H9 (cell line): ENCODE measurements at regions not wholly inside any gene's neighbourhood (a gene's known extent, or its start where the extent isn't known, plus 50 kb on each side); places are given as distances from the start of the nearest gene placed in this dataset.

ENCODE experiments used
- DNase-seq: peaks from one replicate; pipeline ENCODE4 v3.0.0-alpha.2; 2017
- H2AFZ ChIP-seq: one replicate; pipeline ENCODE4 v1.6.1; 2013; ENCODE audit warnings: mild to moderate bottlenecking, low read length, control low read depth, moderate library complexity
- H2AK5ac ChIP-seq: 2 replicates; pipeline ENCODE4 v1.6.1; 2013; ENCODE audit warnings: low read length, control low read depth, mixed read lengths; ENCODE audit not compliant: insufficient read length
- H2BK120ac ChIP-seq: one replicate; pipeline ENCODE4 v1.6.1; 2013; ENCODE audit warnings: low read depth, mild to moderate bottlenecking, low read length, control low read depth, inconsistent platforms; ENCODE audit not compliant: poor library complexity, severe bottlenecking
- H2BK12ac ChIP-seq: 2 replicates; pipeline ENCODE4 v1.6.1; 2013; ENCODE audit warnings: low read length, control low read depth, mixed read lengths, low read depth; ENCODE audit not compliant: insufficient read length
- H2BK15ac ChIP-seq: 2 replicates; pipeline ENCODE4 v1.6.1; 2013; ENCODE audit warnings: low read depth, low read length, control low read depth
- H2BK20ac ChIP-seq: one replicate; pipeline ENCODE4 v1.6.1; 2013; ENCODE audit warnings: low read depth, mild to moderate bottlenecking, low read length, control low read depth, inconsistent platforms; ENCODE audit not compliant: poor library complexity, severe bottlenecking
- H2BK5ac ChIP-seq: 2 replicates; pipeline ENCODE4 v1.6.1; 2013; ENCODE audit warnings: low read length, control low read depth, mixed read lengths; ENCODE audit not compliant: insufficient read length
- H3K14ac ChIP-seq: 2 replicates; pipeline ENCODE4 v1.6.1; 2013; ENCODE audit warnings: low read length, control low read depth; ENCODE audit not compliant: insufficient read depth
- H3K18ac ChIP-seq: 2 replicates; pipeline ENCODE4 v1.6.1; 2013; ENCODE audit warnings: low read depth, mild to moderate bottlenecking, mixed read lengths, low read length, control low read depth; ENCODE audit not compliant: insufficient read length
- H3K23ac ChIP-seq: 2 replicates; pipeline ENCODE4 v1.6.1; 2013; ENCODE audit warnings: low read length, control low read depth, mixed read lengths, low read depth; ENCODE audit not compliant: insufficient read length
- H3K23me2 ChIP-seq: 2 replicates; pipeline ENCODE4 v1.6.1; 2013; ENCODE audit warnings: low read depth, mild to moderate bottlenecking, mixed read lengths, low read length, control low read depth; ENCODE audit not compliant: insufficient read length, poor library complexity, severe bottlenecking
- H3K27ac ChIP-seq: 2 replicates; pipeline ENCODE4 v1.5.1; 2013; ENCODE audit warnings: low read length, control low read depth, mixed read lengths, low read depth; ENCODE audit not compliant: insufficient read length
- H3K27me3 ChIP-seq: 2 replicates; pipeline ENCODE4 v1.6.1; 2013; ENCODE audit warnings: low read length, control low read depth, inconsistent platforms; ENCODE audit not compliant: insufficient read depth
- H3K4ac ChIP-seq: 2 replicates; pipeline ENCODE4 v1.6.1; 2013; ENCODE audit warnings: low read depth, mild to moderate bottlenecking, control low read depth, inconsistent platforms, low read length, moderate library complexity
- H3K4me1 ChIP-seq: 2 replicates; pipeline ENCODE4 v1.6.1; 2013; ENCODE audit warnings: low read length, control low read depth, inconsistent platforms; ENCODE audit not compliant: insufficient read depth
- H3K4me2 ChIP-seq: 2 replicates; pipeline ENCODE4 v1.6.1; 2013; ENCODE audit warnings: low read length, control low read depth, mixed read lengths; ENCODE audit not compliant: insufficient read length, insufficient read depth
- H3K56ac ChIP-seq: 2 replicates; pipeline ENCODE4 v1.6.1; 2013; ENCODE audit warnings: low read depth, mild to moderate bottlenecking, mixed read lengths, low read length, control low read depth; ENCODE audit not compliant: insufficient read length
- H3K79me1 ChIP-seq: 2 replicates; pipeline ENCODE4 v1.6.1; 2013; ENCODE audit warnings: low read depth, mild to moderate bottlenecking, moderate library complexity, low read length, control low read depth, inconsistent platforms; ENCODE audit not compliant: insufficient read depth, poor library complexity, severe bottlenecking
- H3K79me2 ChIP-seq: 2 replicates; pipeline ENCODE4 v1.6.1; 2013; ENCODE audit warnings: low read length, control low read depth, inconsistent platforms; ENCODE audit not compliant: insufficient read depth
- H3K9ac ChIP-seq: 2 replicates; pipeline ENCODE4 v1.6.1; 2013; ENCODE audit warnings: low read length, control low read depth, mixed read lengths; ENCODE audit not compliant: insufficient read length; ENCODE audit errors: extremely low read depth
- H3K9me3 ChIP-seq: one replicate; pipeline ENCODE4 v1.6.1; 2013; ENCODE audit warnings: low read depth, low read length, inconsistent platforms; ENCODE audit not compliant: control insufficient read depth
- H3T11ph ChIP-seq: one replicate; pipeline ENCODE4 v1.6.1; 2013; ENCODE audit warnings: mild to moderate bottlenecking, low read length, control low read depth, inconsistent platforms
- H4K20me1 ChIP-seq: one replicate; pipeline ENCODE4 v1.6.1; 2013; ENCODE audit not compliant: control insufficient read depth, insufficient read length, insufficient read depth
- H4K5ac ChIP-seq: 2 replicates; pipeline ENCODE4 v1.6.1; 2013; ENCODE audit warnings: low read depth, mild to moderate bottlenecking, mixed read lengths, low read length, control low read depth; ENCODE audit not compliant: insufficient read length
- H4K8ac ChIP-seq: replicated peaks from 2 replicates; pipeline ENCODE4 v1.6.1; 2013; ENCODE audit warnings: low read length, control low read depth, mixed read lengths, low read depth; ENCODE audit not compliant: insufficient read length
- H4K91ac ChIP-seq: 2 replicates; pipeline ENCODE4 v1.6.1; 2013; ENCODE audit warnings: low read depth, mild to moderate bottlenecking, moderate library complexity, mixed read lengths, low read length, control low read depth; ENCODE audit not compliant: insufficient read length
- H3K27ac Mint-ChIP-seq, 3 experiments: 2 replicates in 2 of 3; 3 replicates in 1 of 3; pipeline ENCODE4 v1.8.0; 2020 to 2021; ENCODE audit warnings: mixed read lengths in 3 of 3, mild to moderate bottlenecking in 1 of 3, moderate library complexity in 1 of 3
- H3K27me3 Mint-ChIP-seq: 2 replicates; pipeline ENCODE4 v1.8.0; 2021; ENCODE audit warnings: low read depth, mild to moderate bottlenecking, moderate library complexity, mixed read lengths
- H3K36me3 Mint-ChIP-seq, 3 experiments: 2 replicates in 2 of 3; 3 replicates in 1 of 3; pipeline ENCODE4 v1.8.0; 2020 to 2021; ENCODE audit warnings: low read depth in 3 of 3, mixed read lengths in 3 of 3; ENCODE audit not compliant: insufficient read depth in 1 of 3
- H3K4me1 Mint-ChIP-seq, 2 experiments: 2 replicates each; pipeline ENCODE4 v1.8.0; 2020; ENCODE audit warnings: mixed read lengths in 2 of 2
- H3K4me3 Mint-ChIP-seq, 2 experiments: 2 replicates in 1 of 2; 3 replicates in 1 of 2; pipeline ENCODE4 v1.8.0; 2020 to 2021; ENCODE audit warnings: mild to moderate bottlenecking in 2 of 2, mixed read lengths in 2 of 2, moderate library complexity in 1 of 2
- H3K9me3 Mint-ChIP-seq, 2 experiments: 2 replicates in 1 of 2; 3 replicates in 1 of 2; pipeline ENCODE4 v1.8.0; 2020; ENCODE audit warnings: mild to moderate bottlenecking in 2 of 2, mixed read lengths in 2 of 2, moderate library complexity in 1 of 2
- CTCF ChIP-seq: fragments of 200-600 bp; sonication (generic); conservative IDR thresholded peaks from 3 replicates; pipeline ENCODE4 v1.8.0; 2021; ENCODE audit warnings: antibody characterized with exemption, mild to moderate bottlenecking
- WGBS: extraction: QIAGEN DNeasy Blood & Tissue Kit; methylation state at CpG from one replicate; pipeline ENCODE4 v1.1.7; 2013; ENCODE audit warnings: missing lambda C conversion rate, low lambda C conversion rate, mixed read lengths; ENCODE audit not compliant: insufficient read length; ENCODE audit errors: extremely low coverage; 5-methylcytosine and 5-hydroxymethylcytosine counted together

DNA sequence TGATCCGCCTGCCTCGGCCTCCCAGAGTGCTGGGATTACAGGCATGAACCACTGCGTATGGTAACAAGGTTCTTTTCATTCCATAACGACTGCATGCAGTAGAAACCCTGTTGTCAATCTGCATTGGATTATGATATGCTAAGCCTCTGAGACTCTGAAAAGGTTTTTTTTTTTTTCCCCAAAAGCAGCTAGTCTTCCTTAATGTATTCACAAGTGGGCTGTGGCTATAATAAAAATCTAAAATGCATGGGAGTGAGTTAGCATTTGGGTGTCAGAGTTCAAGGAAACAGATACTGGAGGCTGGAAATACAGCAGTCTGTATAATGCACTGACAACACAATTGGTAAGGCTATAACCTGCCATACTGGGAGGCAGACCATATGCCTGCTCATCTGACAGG is 218.1 kb downstream of the NSUN3 start:
- H3K4me2 ChIP-seq, result no peak overlapping the region
- no peak overlapping the region for H2BK120ac ChIP-seq
- H3K79me2 ChIP-seq, result no peaks in the 10 kb centered on the region
- H3K9me3 ChIP-seq, result no peaks in the 10 kb centered on the region
- Mint-ChIP-seq H3K27me3 (no peaks in the 10 kb centered on the region; the same call in 1 of the 2 replicates), H3K27ac (no peak overlapping the region), H3K4me1 (peaks cover 0 to 5% of the 10 kb centered on the region in 2 experiments; a peak in 3 of 4 replicates), H3K4me3 (no peak overlapping the region), H3K9me3 (no peaks in the 10 kb centered on the region; a peak in 1 of 5 replicates), H3K36me3 (no peaks in the 10 kb centered on the region)
- H3K14ac ChIP-seq, result no peak overlapping the region
- H4K8ac ChIP-seq, result no peak overlapping the region
- no peak overlapping the region for H3K56ac ChIP-seq
- H3K18ac ChIP-seq, result no peak overlapping the region
- no peaks in the 10 kb centered on the region for H3K79me1 ChIP-seq
- H3K4me1 ChIP-seq, result no peaks in the 10 kb centered on the region; the same call in 1 of the 2 replicates
- H4K91ac ChIP-seq, result no peak overlapping the region
- no peak overlapping the region for H3T11ph ChIP-seq
- no peak overlapping the region for H3K23ac ChIP-seq
- no peak overlapping the region for H2AK5ac ChIP-seq
- H2BK20ac ChIP-seq, result no peak overlapping the region
- WGBS, result no CpG with 5 or more reads among the region's 4 CpGs
- no peak overlapping the region for H2AFZ ChIP-seq
- H2BK12ac ChIP-seq, result no peak overlapping the region
- no peak overlapping the region for H3K4ac ChIP-seq
- no peak overlapping the region for H2BK5ac ChIP-seq
- H3K27me3 ChIP-seq, result no peaks in the 10 kb centered on the region
- no peak overlapping the region for H3K9ac ChIP-seq
- no peak overlapping the region for H2BK15ac ChIP-seq
- H3K23me2 ChIP-seq, result no peaks in the 10 kb centered on the region
- H4K20me1 ChIP-seq, result no peaks in the 10 kb centered on the region
- no peak overlapping the region for H4K5ac ChIP-seq
- H3K27ac ChIP-seq, result no peak overlapping the region
- no peak for DNase-seq
- no peak for TF ChIP-seq CTCF
